HEK293T (cell line): ENCODE measurements at regions not wholly inside any gene's neighbourhood (a gene's known extent, or its start where the extent isn't known, plus 50 kb on each side); places are given as distances from the start of the nearest gene placed in this dataset.

Experiments
- CTCF ChIA-PET: fragments of 350-600 bp; formaldehyde crosslinking; extraction: SDS; loops from one replicate; lab custom pipeline; 2021; ENCODE audit warnings: antibody characterized with exemption, inconsistent platforms; lab: Yijun Ruan, JAX
- POLR2A ChIA-PET: fragments of 350-600 bp; formaldehyde crosslinking; extraction: SDS; loops from one replicate; lab custom pipeline; 2020; ENCODE audit warnings: antibody characterized with exemption, inconsistent platforms; lab: Yijun Ruan, JAX
- DNase-seq: peaks from one replicate; pipeline ENCODE4 v3.0.0; 2012; ENCODE audit warnings: mixed read lengths; ENCODE audit errors: extremely low spot score
- ARNT ChIP-seq: fragments of 450-650 bp; IDR thresholded peaks from 2 replicates; pipeline ENCODE4 v1.6.1; 2017; ENCODE audit warnings: mild to moderate bottlenecking
- BHLHE40 ChIP-seq: fragments of 450-650 bp; IDR thresholded peaks from 2 replicates; pipeline ENCODE4 v1.6.1; 2016; ENCODE audit warnings: mild to moderate bottlenecking, moderate library complexity, borderline replicate concordance
- CTBP1 ChIP-seq: fragments of 450-650 bp; IDR thresholded peaks from 2 replicates; pipeline ENCODE4 v1.6.1; 2016; ENCODE audit warnings: borderline replicate concordance
- ELF4 ChIP-seq: fragments of 450-650 bp; IDR thresholded peaks from 2 replicates; pipeline ENCODE4 v1.6.1; 2017; ENCODE audit warnings: antibody characterized with exemption
- FOXA1 ChIP-seq: fragments of 450-650 bp; IDR thresholded peaks from 2 replicates; pipeline ENCODE4 v1.6.1; 2016; ENCODE audit warnings: mild to moderate bottlenecking
- FOXK2 ChIP-seq: fragments of 450-650 bp; IDR thresholded peaks from 2 replicates; pipeline ENCODE4 v1.6.1; 2016; ENCODE audit warnings: mild to moderate bottlenecking
- FOXM1 ChIP-seq: fragments of 450-650 bp; IDR thresholded peaks from 2 replicates; pipeline ENCODE4 v1.6.1; 2017; ENCODE audit warnings: mild to moderate bottlenecking, borderline replicate concordance
- HDGF ChIP-seq: fragments of 450-650 bp; IDR thresholded peaks from 2 replicates; pipeline ENCODE4 v1.6.1; 2017; ENCODE audit warnings: antibody characterized with exemption, borderline replicate concordance
- L3MBTL2 ChIP-seq: fragments of 450-650 bp; conservative IDR thresholded peaks from 2 replicates; pipeline ENCODE4 v1.6.1; 2016; ENCODE audit warnings: mild to moderate bottlenecking
- LEF1 ChIP-seq: fragments of 450-650 bp; IDR thresholded peaks from 2 replicates; pipeline ENCODE4 v1.6.1; 2017; ENCODE audit warnings: mild to moderate bottlenecking, borderline replicate concordance
- NFRKB ChIP-seq: fragments of 450-650 bp; IDR thresholded peaks from 2 replicates; pipeline ENCODE4 v1.6.1; 2016; ENCODE audit warnings: mild to moderate bottlenecking, moderate library complexity
- SP1 ChIP-seq: fragments of 450-650 bp; IDR thresholded peaks from 2 replicates; pipeline ENCODE4 v1.6.1; 2017
- SUZ12 ChIP-seq: fragments of 450-650 bp; IDR thresholded peaks from 2 replicates; pipeline ENCODE4 v1.6.1; 2016; ENCODE audit warnings: mild to moderate bottlenecking
- TARDBP ChIP-seq: fragments of 450-650 bp; IDR thresholded peaks from 2 replicates; pipeline ENCODE4 v1.6.1; 2016
- ZNF384 ChIP-seq: fragments of 450-650 bp; IDR thresholded peaks from 2 replicates; pipeline ENCODE4 v1.6.1; 2016
- TF ChIP-seq, protein P1 (sequence below): fragments of 450-650 bp; IDR thresholded peaks from 2 replicates; pipeline ENCODE4 v1.6.1; 2016

DNA sequence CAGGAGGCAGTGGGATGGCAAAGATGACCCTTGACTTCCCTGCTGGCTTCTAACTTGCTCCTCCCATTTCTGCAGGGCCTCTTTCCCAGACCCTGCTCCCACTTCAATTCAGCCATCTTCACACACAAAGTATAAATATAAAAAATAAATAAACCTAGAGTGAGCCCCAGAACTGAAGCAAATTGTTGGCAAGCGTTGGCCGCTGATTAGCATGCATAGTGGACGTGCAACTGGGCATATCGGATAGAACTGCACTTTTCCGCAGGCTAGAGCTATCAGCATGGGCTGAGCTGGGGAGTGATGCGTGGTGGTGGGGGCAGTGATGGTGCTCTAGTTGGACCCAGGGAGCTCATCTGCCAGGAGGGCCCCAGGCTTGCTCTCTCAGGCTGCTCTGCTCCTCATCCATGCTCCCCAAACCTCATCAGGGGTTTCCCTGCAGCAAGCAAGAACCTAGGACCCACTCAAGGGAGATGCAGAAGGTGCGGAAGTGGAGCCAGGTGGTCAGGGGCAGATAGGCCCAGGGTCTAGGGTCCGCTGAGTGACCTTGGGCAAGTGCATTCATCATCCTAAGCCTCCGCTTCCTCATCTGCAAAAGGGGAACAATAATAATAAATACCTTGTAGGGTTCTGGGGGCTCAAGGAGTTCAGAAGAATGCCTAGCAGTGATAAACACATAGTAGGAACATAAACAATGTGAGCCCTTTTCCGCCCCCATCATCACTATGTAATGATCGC, 146.8 kb upstream of the PJA1 start:
- CTCF ChIA-PET, result no interaction called here
- no peak for TF ChIP-seq L3MBTL2
- TF ChIP-seq TARDBP, result no peak
- no peak for TF ChIP-seq FOXK2
- no peak for TF ChIP-seq SUZ12
- no peak for TF ChIP-seq NFRKB
- TF ChIP-seq LEF1, result no peak
- TF ChIP-seq, protein P1, sequence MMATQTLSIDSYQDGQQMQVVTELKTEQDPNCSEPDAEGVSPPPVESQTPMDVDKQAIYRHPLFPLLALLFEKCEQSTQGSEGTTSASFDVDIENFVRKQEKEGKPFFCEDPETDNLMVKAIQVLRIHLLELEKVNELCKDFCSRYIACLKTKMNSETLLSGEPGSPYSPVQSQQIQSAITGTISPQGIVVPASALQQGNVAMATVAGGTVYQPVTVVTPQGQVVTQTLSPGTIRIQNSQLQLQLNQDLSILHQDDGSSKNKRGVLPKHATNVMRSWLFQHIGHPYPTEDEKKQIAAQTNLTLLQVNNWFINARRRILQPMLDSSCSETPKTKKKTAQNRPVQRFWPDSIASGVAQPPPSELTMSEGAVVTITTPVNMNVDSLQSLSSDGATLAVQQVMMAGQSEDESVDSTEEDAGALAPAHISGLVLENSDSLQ, result no peak
- TF ChIP-seq FOXM1, result no peak
- no peak for TF ChIP-seq ELF4
- POLR2A ChIA-PET, result interaction anchor here (1.1 kb wide), 1 partner anchor 821 kb away, joined by 3 read pairs; the partner anchor contains the start of gene IGBP1
- DNase-seq, result no peak

DNA sequence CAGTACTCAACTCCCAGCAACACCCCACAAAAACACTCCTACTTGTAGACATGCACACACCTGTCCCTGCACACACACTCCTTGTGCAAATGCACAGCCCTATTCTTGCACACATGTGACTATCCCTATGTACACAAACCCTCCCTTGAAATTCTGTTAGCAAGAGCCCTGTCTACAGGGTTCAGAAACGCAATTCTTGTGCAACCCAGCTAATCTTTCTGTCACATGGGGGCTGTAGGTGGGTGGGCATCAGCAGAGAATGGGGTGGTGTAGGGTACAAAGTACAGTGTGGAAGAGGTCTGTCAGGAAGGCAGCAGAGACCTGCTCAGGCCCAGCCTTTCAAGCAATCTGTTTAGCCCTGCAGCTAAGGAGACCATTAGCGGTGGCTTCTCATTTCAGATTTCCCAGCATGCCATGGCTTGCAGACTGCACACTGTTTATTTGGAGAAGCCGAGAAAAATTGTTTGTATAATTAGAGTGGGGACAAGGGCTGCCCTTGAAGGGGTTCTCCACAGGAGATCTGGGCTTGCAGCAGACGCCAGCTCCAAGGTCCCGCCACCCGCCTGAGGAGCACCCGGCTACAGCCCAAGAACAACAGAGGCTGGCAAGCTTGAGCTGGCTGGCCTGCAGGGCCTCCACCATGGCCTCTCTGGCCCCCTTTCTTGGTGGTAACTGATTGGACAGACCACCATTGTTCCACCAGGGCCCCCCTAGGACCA, 144.0 kb upstream of the PJA1 start:
- POLR2A ChIA-PET, result interaction anchor here (0.9 to 2.8 kb wide), 2 partner anchors 19 to 23 kb away, joined by 3 to 17 read pairs; no protein-coding TSS in a partner anchor
- DNase-seq, result peak; percentile 56
- CTCF ChIA-PET, result interaction anchor here (0.5 kb wide), 1 partner anchor 26 kb away, joined by 3 read pairs; no protein-coding TSS in a partner anchor
- TF ChIP-seq ELF4 (no peak), CTBP1 (peak; percentile 30; the same call in 1 of the 2 replicates)

DNA sequence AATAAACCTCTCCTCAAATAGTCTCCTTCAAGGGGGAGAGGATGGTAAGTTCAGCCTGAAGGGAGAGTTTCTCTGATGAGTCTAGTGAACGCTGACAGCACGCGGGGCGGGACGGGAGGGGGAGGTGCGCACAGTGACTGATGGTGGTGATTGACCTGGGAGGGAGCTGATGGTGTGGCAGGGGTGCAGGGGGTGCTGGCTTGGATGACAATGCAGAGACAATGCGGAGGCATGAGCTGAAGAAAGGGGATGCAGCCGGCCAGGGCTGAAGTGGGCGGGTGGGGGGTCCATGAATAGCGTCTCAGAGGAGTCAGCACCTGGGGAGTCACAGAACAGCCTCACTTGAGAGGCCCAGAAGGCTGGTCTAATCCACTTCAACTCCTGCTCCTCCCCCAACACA, 142.5 kb upstream of the PJA1 start:
- TF ChIP-seq ELF4 (no peak), FOXK2 (no peak), BHLHE40 (no peak), SP1 (no peak), FOXM1 (no peak), HDGF (no peak), SUZ12 (no peak), NFRKB (no peak), TARDBP (no peak), FOXA1 (no peak), CTBP1 (no peak), L3MBTL2 (no peak), LEF1 (no peak), ZNF384 (no peak), ARNT (no peak)
- TF ChIP-seq, protein P1, result no peak
- no peak for DNase-seq
- ChIA-PET POLR2A (interaction anchor here (2.8 kb wide), 1 partner anchor 18 kb away, joined by 17 read pairs; no protein-coding TSS in a partner anchor), CTCF (no interaction called here)

DNA sequence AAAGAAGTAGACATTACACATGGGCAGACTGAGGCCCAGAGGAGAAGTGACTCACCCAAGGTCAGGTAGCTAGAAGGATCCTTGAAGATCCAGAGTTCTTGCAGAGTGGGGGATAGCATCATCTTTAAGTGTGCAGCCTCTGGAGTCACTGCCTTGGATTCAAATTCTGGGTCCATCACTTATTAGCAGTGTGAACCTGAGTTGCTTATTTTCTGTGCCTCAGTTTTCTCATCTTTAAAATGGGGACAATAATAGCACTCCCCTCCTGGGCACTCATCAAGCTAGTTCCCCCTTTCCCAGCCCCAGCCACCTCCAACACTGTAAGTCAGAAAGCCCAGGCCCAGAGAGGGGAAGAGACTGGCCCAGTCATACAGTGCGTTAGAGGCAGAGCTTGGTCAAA, 141.8 kb upstream of the PJA1 start:
- no peak for DNase-seq
- TF ChIP-seq BHLHE40 (no peak), LEF1 (no peak), ZNF384 (no peak), SUZ12 (no peak), ELF4 (no peak), L3MBTL2 (no peak), SP1 (no peak), FOXA1 (no peak), FOXK2 (no peak), ARNT (no peak), CTBP1 (no peak), TARDBP (no peak), FOXM1 (no peak), HDGF (no peak), NFRKB (no peak)
- TF ChIP-seq, protein P1, result no peak
- CTCF ChIA-PET, result no interaction called here
- POLR2A ChIA-PET, result interaction anchor here (2.8 kb wide), 1 partner anchor 17 kb away, joined by 17 read pairs; no protein-coding TSS in a partner anchor

GRCh38 chrX:69306063-69306404, 140.8 kb upstream of the PJA1 start:
- TF ChIP-seq SUZ12 (no peak), TARDBP (no peak), ZNF384 (no peak), CTBP1 (no peak), BHLHE40 (no peak), SP1 (no peak), FOXK2 (no peak), FOXM1 (no peak), ARNT (no peak), NFRKB (no peak), L3MBTL2 (no peak), ELF4 (no peak), LEF1 (no peak), FOXA1 (no peak), HDGF (no peak)
- TF ChIP-seq, protein P1, result no peak
- ChIA-PET CTCF (no interaction called here), POLR2A (no interaction called here)

More at GRCh38 chrX:69306063-69306404, 140.8 kb upstream of the PJA1 start:
- no peak for DNase-seq
